ENCODE measurements at regions not wholly inside any gene's neighbourhood (a gene's known extent, or its start where the extent isn't known, plus 50 kb on each side); places are given as distances from the start of the nearest gene placed in this dataset.
"Not testable (repeated sequence)": the region's sequence is repeated elsewhere in the genome, so short reads cannot be mapped to it uniquely, and the experiment has no call there.

DNA sequence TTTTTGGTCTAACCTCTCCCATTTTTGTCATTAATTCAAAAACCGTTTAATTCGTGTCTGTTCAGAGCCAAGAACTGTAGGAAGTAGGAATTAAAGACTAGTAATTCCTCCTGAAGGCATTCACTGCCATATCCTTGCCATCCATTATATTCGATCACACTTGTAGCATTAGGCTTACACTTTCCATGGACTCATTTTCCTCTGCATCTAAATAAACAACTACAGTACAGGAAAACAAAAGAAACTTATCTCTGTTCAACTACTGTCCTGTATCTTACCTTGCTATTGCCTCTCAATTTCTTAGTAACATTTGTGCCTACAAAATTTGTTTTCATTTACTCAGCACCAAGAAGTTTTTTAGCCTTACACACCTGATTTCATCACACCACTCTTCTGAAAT is 111.6 kb upstream of the SEMA3C start:
- no peak for DNase-seq

- no peak for DNase-seq
Observed at GRCh38 chr7:81029511-81029910, 110.7 kb upstream of the SEMA3C start.

GRCh38 chr7:81025360-81025759 is 106.5 kb upstream of the SEMA3C start:
- no peak for DNase-seq

- DNase-seq: no peak
Observed at GRCh38 chr7:81014908-81015307, 96.1 kb upstream of the SEMA3C start.

GRCh38 chr7:81014266-81014665 is 95.4 kb upstream of the SEMA3C start:
- DNase-seq: peak; percentile 58

GRCh38 chr7:81013083-81013817 is 94.4 kb upstream of the SEMA3C start:
- DNase-seq: peak; percentile 72

GRCh38 chr7:81008901-81009300 is 90.0 kb upstream of the SEMA3C start:
- DNase-seq: no peak

GRCh38 chr7:81007051-81007450 is 88.2 kb upstream of the SEMA3C start:
- DNase-seq: no peak

DNA sequence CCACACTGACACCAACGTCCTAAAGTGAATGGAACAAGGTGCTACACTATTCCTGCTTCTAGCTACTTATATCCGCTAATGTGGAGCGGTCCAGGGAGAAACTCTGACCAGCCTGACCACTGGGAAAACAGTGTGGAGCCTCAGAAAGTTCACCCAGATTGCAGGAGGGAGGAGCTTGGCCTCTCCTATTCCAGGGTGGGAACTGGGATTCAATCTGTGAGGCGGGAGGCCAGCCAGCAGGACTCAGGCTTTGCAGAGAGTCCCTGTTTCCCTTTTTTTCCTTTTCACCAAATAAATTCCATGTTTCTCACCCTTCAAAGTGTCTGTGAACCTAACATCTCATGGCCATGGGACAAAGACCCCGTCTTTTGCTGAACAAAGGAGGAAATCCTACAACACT is 86.4 kb upstream of the SEMA3C start:
- no peak for DNase-seq

DNA sequence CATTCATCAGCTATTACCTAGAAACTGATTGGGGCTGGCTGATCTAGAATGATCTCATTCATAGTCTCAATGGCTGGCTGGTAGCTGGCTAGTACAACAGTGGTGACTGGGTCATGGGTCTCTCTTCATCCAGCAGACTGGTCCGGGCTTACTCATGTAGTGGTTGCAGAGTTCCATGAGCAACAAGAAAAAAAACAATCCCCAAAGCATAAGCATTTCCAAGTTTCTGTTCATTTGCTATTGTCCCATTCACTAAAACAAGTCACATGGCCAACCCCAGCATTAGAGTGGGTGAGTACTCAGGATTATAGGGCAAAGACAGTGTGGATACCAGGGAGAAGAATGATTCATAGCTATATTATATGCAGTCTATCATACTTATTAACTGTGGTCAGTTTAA is 85.2 kb upstream of the SEMA3C start:
- peak; percentile 48 for DNase-seq

DNA sequence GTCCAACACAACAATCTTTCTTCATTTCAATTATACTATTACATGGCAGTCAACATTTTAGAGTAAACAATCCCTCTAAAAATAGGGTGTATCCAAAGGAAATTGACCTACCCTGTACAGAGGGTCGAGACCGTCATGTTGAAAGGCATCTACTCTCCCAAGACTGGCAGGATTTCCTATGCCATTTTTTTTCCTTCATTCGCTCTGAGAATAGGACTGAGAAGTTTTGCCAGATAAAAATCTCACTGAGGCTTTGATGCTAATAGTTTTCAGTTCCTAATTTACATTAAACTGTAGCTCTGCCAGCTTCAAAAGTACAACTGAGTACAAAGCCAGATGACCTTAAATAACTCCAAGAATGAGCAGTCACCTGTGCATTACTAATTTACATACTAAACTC is 84.5 kb upstream of the SEMA3C start:
- DNase-seq: no peak

DNA sequence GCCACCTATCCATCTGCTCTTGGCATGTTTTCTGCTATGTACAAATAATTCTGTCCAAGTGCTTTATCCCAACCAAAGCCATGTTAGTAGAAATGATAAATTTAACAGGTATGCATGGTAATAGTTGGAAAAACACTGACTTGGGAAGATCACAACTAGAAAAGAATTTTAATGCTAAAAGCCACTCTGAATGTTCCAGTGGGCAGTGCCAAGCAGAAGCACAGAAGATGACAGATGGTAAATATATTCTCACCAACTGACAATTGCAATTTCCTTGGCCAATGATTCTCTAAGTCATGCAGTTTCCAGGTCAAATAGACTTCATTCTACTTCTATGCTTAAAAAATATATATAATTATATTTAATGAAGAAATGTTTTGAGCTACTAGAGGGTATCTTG is 83.6 kb upstream of the SEMA3C start:
- no peak for DNase-seq

DNA sequence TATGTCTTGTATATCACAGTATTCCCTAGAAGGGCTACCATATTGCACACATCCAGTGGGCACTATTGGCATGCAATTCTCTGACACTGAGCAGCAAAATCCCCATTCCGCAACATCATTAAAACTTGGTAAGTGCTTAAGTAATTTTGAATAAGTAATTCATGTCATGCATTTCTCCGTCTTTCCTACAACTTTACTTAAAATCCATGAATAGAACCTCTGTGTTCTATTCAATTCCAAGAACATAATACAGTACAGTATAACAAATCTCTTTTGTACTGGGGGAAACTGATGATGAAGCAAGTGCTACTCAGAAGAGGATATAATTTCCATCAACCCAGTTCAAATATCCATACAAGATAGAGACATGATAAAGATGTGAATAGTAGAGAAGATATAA is 80.9 kb upstream of the SEMA3C start:
- DNase-seq: no peak

- DNase-seq: no peak
Observed at GRCh38 chr7:80999100-80999499, 80.2 kb upstream of the SEMA3C start.

GRCh38 chr7:80997841-80998240 is 79.0 kb upstream of the SEMA3C start:
- DNase-seq: no peak

- DNase-seq: not testable (repeated sequence)
Observed at GRCh38 chr7:80996236-80996635, 77.4 kb upstream of the SEMA3C start.

DNA sequence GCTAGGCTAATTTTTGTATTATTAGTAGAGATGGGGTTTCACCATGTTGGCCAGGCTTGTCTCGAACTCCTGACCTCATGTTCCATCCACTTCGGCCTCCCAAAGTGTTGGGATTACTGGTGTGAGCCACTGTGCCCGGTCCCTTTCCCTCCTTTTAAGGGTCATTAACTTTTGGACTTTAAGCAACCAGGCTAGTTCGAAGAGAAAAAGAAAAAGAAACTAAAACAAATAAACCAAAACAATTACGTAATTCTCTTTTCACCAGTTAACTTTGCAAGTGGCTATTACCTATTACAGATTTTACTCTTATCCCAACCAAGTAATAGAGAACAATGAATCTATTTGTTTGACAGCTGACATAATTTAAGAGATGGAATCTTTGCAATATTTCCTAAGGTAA is 72.8 kb upstream of the SEMA3C start:
- DNase-seq: no peak

- no peak for DNase-seq
Observed at GRCh38 chr7:80984619-80985018, 65.8 kb upstream of the SEMA3C start.

- DNase-seq: no peak
Observed at GRCh38 chr7:80981405-80981804, 62.6 kb upstream of the SEMA3C start.

DNA sequence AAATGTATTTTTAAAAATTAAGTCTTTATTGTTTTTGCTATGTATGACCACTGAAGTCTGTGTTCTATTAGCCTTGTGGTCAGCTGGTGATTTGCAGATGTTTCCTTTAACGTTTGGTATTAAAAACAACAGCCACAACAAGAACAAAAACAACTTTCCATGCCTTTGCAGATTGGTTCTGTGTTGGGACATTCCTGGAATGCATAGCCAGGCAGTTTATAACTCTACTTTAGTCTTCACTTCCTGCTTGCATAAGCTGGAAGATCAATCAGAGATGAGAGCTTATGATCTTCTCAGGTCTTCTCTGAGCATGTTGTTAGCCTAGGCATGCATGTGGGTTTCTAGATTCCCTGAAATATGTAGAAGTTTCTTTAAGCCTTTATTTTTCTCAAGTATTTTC is 58.9 kb upstream of the SEMA3C start:
- no peak for DNase-seq

GRCh38 chr7:80974396-80975358 is 55.8 kb upstream of the SEMA3C start:
- no peak for DNase-seq

DNA sequence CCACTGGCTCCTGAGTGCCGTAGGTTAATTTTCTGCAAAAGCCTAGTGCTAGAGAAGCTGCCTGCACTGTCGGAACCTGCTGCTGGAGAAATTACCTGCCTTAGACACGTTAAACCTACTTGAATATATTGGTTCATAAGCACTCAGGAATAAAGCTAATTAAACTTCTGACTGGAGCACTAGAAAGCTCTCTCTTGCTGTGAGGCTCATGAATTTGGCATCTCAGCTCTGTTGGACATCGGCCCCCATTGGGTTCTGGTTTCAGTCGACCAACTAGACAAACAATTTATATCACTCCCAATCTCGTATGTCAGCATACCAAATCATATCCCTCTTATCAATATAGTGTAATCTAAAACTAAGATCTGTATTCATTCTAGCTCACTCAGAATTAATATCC is 52.4 kb upstream of the SEMA3C start:
- DNase-seq: no peak

Measured in fibroblast of skin of right biceps (primary cell).